ENCODE measurements at regions not wholly inside any gene's neighbourhood (a gene's known extent, or its start where the extent isn't known, plus 50 kb on each side); places are given as distances from the start of the nearest gene placed in this dataset.

- no peak for TF ChIP-seq TSHZ2 (CRISPR knock-in tag; IDR thresholded peaks at IDR 0.05)
These were observed 85.2 kb upstream of the SLC7A11 start (continued) for GRCh38 chr4:138327338-138327737.

GRCh38 chr4:138320831-138321230, 78.7 kb upstream of the SLC7A11 start:
- ATAC-seq, result no peak
- no peak for TF ChIP-seq OSR1 (CRISPR knock-in tag; IDR thresholded peaks at IDR 0.05)
- no peak for TF ChIP-seq TCF4 (CRISPR knock-in tag; IDR thresholded peaks at IDR 0.05; ENCODE audit: borderline replicate concordance)
- no peak for TF ChIP-seq BACH2 (CRISPR knock-in tag; IDR thresholded peaks at IDR 0.05; ENCODE audit: borderline replicate concordance)
- no peak for TF ChIP-seq PATZ1 (CRISPR knock-in tag; IDR thresholded peaks at IDR 0.05; ENCODE audit: borderline replicate concordance)
- no peak for TF ChIP-seq TOX (CRISPR knock-in tag; IDR thresholded peaks at IDR 0.05; ENCODE audit: borderline replicate concordance)
- TF ChIP-seq RARB (CRISPR knock-in tag; IDR thresholded peaks at IDR 0.05), result no peak
- no peak for TF ChIP-seq ESRRG (CRISPR knock-in tag; IDR thresholded peaks at IDR 0.05)
- no peak for TF ChIP-seq ZFP30 (CRISPR knock-in tag; IDR thresholded peaks at IDR 0.05)
- TF ChIP-seq ARNTL (CRISPR knock-in tag; IDR thresholded peaks at IDR 0.05; ENCODE audit: borderline replicate concordance, low read depth), result no peak
- no peak for TF ChIP-seq ZNF565 (CRISPR knock-in tag; conservative IDR thresholded peaks at IDR 0.05; ENCODE audit: low read depth)
- no peak for TF ChIP-seq ZC3H10 (CRISPR knock-in tag; IDR thresholded peaks at IDR 0.05)
- TF ChIP-seq ZFP3 (CRISPR knock-in tag; IDR thresholded peaks at IDR 0.05), result no peak
- TF ChIP-seq CREB5 (CRISPR knock-in tag; IDR thresholded peaks at IDR 0.05; ENCODE audit: low read depth), result no peak
- no peak for TF ChIP-seq ZNF70 (CRISPR knock-in tag; IDR thresholded peaks at IDR 0.05)

GRCh38 chr4:138320030-138320429, 77.9 kb upstream of the SLC7A11 start:
- TF ChIP-seq ZC3H10 (CRISPR knock-in tag; IDR thresholded peaks at IDR 0.05), result no peak
- TF ChIP-seq RARB (CRISPR knock-in tag; IDR thresholded peaks at IDR 0.05), result no peak
- no peak for TF ChIP-seq CSRNP3 (CRISPR knock-in tag; IDR thresholded peaks at IDR 0.05)
- TF ChIP-seq TOX (CRISPR knock-in tag; IDR thresholded peaks at IDR 0.05; ENCODE audit: borderline replicate concordance), result no peak
- no peak for TF ChIP-seq BACH2 (CRISPR knock-in tag; IDR thresholded peaks at IDR 0.05; ENCODE audit: borderline replicate concordance)
- no peak for TF ChIP-seq TCF4 (CRISPR knock-in tag; IDR thresholded peaks at IDR 0.05; ENCODE audit: borderline replicate concordance)
- no peak for TF ChIP-seq GLIS3 (CRISPR knock-in tag; IDR thresholded peaks at IDR 0.05)
- ATAC-seq, result no peak

GRCh38 chr4:138317175-138317748, 75.1 kb upstream of the SLC7A11 start:
- TF ChIP-seq CSRNP3 (CRISPR knock-in tag; IDR thresholded peaks at IDR 0.05) (no peak), ZC3H10 (CRISPR knock-in tag; IDR thresholded peaks at IDR 0.05) (no peak), TCF4 (CRISPR knock-in tag; IDR thresholded peaks at IDR 0.05; ENCODE audit: borderline replicate concordance) (no peak), CSDC2 (CRISPR knock-in tag; IDR thresholded peaks at IDR 0.05) (no peak), ZFP3 (CRISPR knock-in tag; IDR thresholded peaks at IDR 0.05) (no peak)
- ATAC-seq, result no peak

Measured in SK-N-SH treated with all-trans-retinoic acid at 6 μM for 48 hours (cell line).